ENCODE measurements at regions not wholly inside any gene's neighbourhood (a gene's known extent, or its start where the extent isn't known, plus 50 kb on each side); places are given as distances from the start of the nearest gene placed in this dataset.

- TF ChIP-seq CTCF (IDR thresholded peaks at IDR 0.05; ENCODE audit: insufficient read depth, missing control alignments): no peak
- DNase-seq (ENCODE audit: insufficient read length, low spot score) (no peak), FAIRE-seq (no peak)
Observed at GRCh38 chr3:74713977-74714376, 99.5 kb upstream of the CNTN3 start.

GRCh38 chr3:74711913-74712512 is 97.6 kb upstream of the CNTN3 start:
- DNase-seq (ENCODE audit: insufficient read length, low spot score) (no peak), FAIRE-seq (no peak)
- TF ChIP-seq CTCF (IDR thresholded peaks at IDR 0.05; ENCODE audit: insufficient read depth, missing control alignments): no peak

DNA sequence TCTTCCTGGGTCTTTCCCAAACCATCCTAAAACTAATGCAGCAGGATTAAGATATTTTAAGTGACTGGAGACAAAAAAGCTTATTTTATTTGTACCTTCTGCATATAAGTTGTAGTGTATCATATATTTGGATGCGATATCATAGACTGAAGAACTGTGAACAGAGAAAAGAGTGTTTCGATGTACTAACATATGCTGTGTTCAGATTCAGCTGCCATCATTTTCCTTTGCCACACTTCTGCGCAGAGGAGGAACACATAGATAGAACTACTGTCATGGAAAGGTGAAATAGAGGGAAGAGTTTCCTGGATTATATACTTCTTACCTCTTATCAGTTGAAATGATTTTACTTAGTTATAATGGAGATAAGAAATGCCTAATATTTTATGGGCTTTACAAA is 95.5 kb upstream of the CNTN3 start:
- FAIRE-seq (no peak), DNase-seq (ENCODE audit: insufficient read length, low spot score) (no peak)
- TF ChIP-seq CTCF (IDR thresholded peaks at IDR 0.05; ENCODE audit: insufficient read depth, missing control alignments): no peak

DNA sequence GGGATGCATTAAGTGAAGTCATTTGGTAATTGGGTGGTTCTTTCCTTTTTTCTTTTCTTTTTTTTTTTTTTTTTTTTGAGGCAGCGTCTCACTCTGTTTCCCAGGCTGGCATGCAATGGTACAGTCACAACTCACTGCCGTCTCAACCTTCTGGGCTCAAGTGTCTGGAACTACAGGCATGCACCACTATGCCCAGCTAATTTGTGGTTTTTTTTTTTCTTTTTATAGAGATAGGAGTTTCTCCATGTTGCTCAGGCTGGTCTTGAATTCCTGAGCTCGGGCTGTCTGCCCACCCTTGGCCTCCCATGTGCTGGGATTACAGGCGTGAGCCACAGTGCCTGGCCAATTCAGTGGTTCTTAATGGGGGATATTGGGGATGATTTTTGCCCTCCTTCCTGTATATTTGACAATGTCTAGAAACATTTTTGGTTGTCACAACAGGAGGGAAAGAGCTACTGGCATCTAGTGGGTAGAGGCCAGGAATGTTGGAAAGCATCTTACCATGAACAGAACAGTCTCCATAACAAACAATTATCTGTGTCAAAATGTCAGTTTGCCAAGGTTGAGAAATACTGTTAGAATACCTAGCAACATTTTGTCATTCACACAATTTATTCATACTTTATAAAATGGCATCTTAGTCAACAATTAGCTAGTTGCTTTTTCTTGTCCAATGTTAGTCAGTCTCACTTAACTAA is 79.4 kb upstream of the CNTN3 start:
- no peak for FAIRE-seq
- TF ChIP-seq CTCF (IDR thresholded peaks at IDR 0.05; ENCODE audit: insufficient read depth, missing control alignments): no peak

GRCh38 chr3:74693251-74693650 is 78.8 kb upstream of the CNTN3 start:
- no peak for TF ChIP-seq CTCF (IDR thresholded peaks at IDR 0.05; ENCODE audit: insufficient read depth, missing control alignments)
- DNase-seq (ENCODE audit: insufficient read length, low spot score): no peak
- FAIRE-seq: no peak

More for the DNA sequence above, 79.4 kb upstream of the CNTN3 start:
- no peak for DNase-seq (ENCODE audit: insufficient read length, low spot score)

DNA sequence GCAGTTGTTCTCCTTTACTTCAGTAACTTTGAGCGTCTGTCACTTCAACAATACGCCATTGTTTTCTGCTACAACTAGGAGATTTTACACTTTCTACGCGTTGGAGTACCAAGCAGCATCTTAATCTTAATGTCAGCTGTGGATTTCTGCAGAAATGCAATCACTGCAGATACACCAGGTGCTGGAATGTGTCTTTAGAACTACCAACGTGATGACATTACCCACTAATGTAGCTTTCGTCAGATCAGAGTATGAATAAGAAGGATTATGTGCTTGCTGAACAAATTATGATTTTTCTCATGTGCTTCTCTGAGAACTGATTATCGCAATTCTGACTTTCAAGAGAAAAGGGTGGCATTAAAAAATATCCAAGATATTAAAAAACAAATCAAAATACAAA is 77.5 kb upstream of the CNTN3 start:
- TF ChIP-seq CTCF (IDR thresholded peaks at IDR 0.05; ENCODE audit: insufficient read depth, missing control alignments): no peak
- DNase-seq (ENCODE audit: insufficient read length, low spot score) (no peak), FAIRE-seq (no peak)

GRCh38 chr3:74673326-74673725 is 58.9 kb upstream of the CNTN3 start:
- FAIRE-seq: no peak
- no peak for DNase-seq (ENCODE audit: insufficient read length, low spot score)
- TF ChIP-seq CTCF (IDR thresholded peaks at IDR 0.05; ENCODE audit: insufficient read depth, missing control alignments): no peak

Measured in D721Med (cell line).